Thoracic aorta (tissue), 2 donors: ENCODE measurements at regions not wholly inside any gene's neighbourhood (a gene's known extent, or its start where the extent isn't known, plus 50 kb on each side); places are given as distances from the start of the nearest gene placed in this dataset.

Source experiments
- ATAC-seq: fragments of 150-250 bp; one replicate; pipeline ENCODE4 v1.8.0; 2017; ENCODE audit warnings: low read depth; ENCODE audit not compliant: insufficient number of reproducible peaks, low FRiP score
- DNase-seq: peaks from one replicate; pipeline ENCODE4 v3.0.0-alpha.2; 2020; ENCODE audit warnings: low spot score
- H3K27ac ChIP-seq, 2 donors: fragments of 200-600 bp; sonication (generic); 1 replicate in 1 of 2; 2 replicates in 1 of 2; pipeline ENCODE4 v1.5.1; 2016; ENCODE audit warnings: mild to moderate bottlenecking in 2 of 2, moderate library complexity in 2 of 2
- H3K27me3 ChIP-seq: fragments of 200-600 bp; sonication (generic); replicated peaks from 2 replicates; pipeline ENCODE4 v1.6.0; 2016; ENCODE audit warnings: mild to moderate bottlenecking; ENCODE audit not compliant: insufficient read depth
- H3K36me3 ChIP-seq: fragments of 200-600 bp; sonication (generic); one replicate; pipeline ENCODE4 v1.5.1; 2016
- H3K4me1 ChIP-seq, 2 donors: fragments of 200-600 bp; sonication (generic); 1 replicate in 1 of 2; 2 replicates in 1 of 2; pipeline versions ENCODE4 v1.5.1 to v1.6.0; 2016; ENCODE audit warnings: low read depth in 2 of 2, mild to moderate bottlenecking in 1 of 2; ENCODE audit not compliant: control insufficient read depth in 1 of 2
- H3K4me3 ChIP-seq: fragments of 200-600 bp; sonication (generic); 2 replicates; pipeline ENCODE4 v1.5.1; 2016; ENCODE audit warnings: mild to moderate bottlenecking
- H3K9me3 ChIP-seq: fragments of 200-600 bp; sonication (generic); 2 replicates; pipeline ENCODE4 v1.5.1; 2016
- CTCF ChIP-seq: fragments of 200-600 bp; sonication (generic); IDR thresholded peaks from one replicate; pipeline ENCODE4 v1.5.1; 2019; ENCODE audit warnings: antibody characterized with exemption

- Histone ChIP-seq H3K4me3 (no peak overlapping the region), H3K27me3 (no peaks in the 10 kb centered on the region), H3K36me3 (no peaks in the 10 kb centered on the region), H3K9me3 (no peaks in the 10 kb centered on the region), H3K4me1 (no peaks in the 10 kb centered on the region), H3K27ac (no peak overlapping the region)
- DNase-seq (no peak), ATAC-seq (no peak)
- no peak for TF ChIP-seq CTCF
Measured at GRCh38 chr17:52276381-52277008, 118.0 kb upstream of the CA10 start.

- TF ChIP-seq CTCF = no peak
- DNase-seq (no peak), ATAC-seq (no peak)
- H3K27ac ChIP-seq = no peak overlapping the region
- H3K36me3 ChIP-seq = no peaks in the 10 kb centered on the region
- no peak overlapping the region for H3K4me3 ChIP-seq
- no peaks in the 10 kb centered on the region for H3K27me3 ChIP-seq
- no peaks in the 10 kb centered on the region for H3K9me3 ChIP-seq
- H3K4me1 ChIP-seq = no peaks in the 10 kb centered on the region
Measured at GRCh38 chr17:52271781-52272180, 113.3 kb upstream of the CA10 start.

- no peak overlapping the region for H3K4me3 ChIP-seq
- H3K36me3 ChIP-seq = no peaks in the 10 kb centered on the region
- no peak for ATAC-seq
- H3K4me1 ChIP-seq = no peaks in the 10 kb centered on the region
- H3K27me3 ChIP-seq = no peaks in the 10 kb centered on the region
- no peak for TF ChIP-seq CTCF
- DNase-seq = no peak
- H3K9me3 ChIP-seq = no peaks in the 10 kb centered on the region
- no peak overlapping the region for H3K27ac ChIP-seq
Measured at GRCh38 chr17:52255347-52255746, 96.8 kb upstream of the CA10 start.

GRCh38 chr17:52244689-52245088 lies 86.2 kb upstream of the CA10 start:
- H3K27ac ChIP-seq = no peak overlapping the region
- no peaks in the 10 kb centered on the region for H3K4me1 ChIP-seq
- no peaks in the 10 kb centered on the region for H3K27me3 ChIP-seq
- no peaks in the 10 kb centered on the region for H3K36me3 ChIP-seq
- DNase-seq (no peak), ATAC-seq (no peak)
- TF ChIP-seq CTCF = no peak
- no peaks in the 10 kb centered on the region for H3K9me3 ChIP-seq
- H3K4me3 ChIP-seq = no peak overlapping the region

- Histone ChIP-seq H3K27ac (no peak overlapping the region), H3K4me3 (no peak overlapping the region), H3K36me3 (no peaks in the 10 kb centered on the region), H3K9me3 (no peaks in the 10 kb centered on the region), H3K4me1 (no peaks in the 10 kb centered on the region), H3K27me3 (no peaks in the 10 kb centered on the region)
- DNase-seq (no peak), ATAC-seq (no peak)
- no peak for TF ChIP-seq CTCF
Measured at GRCh38 chr17:52242268-52242667, 83.8 kb upstream of the CA10 start.
